HEK293 (cell line): ENCODE measurements at regions not wholly inside any gene's neighbourhood (a gene's known extent, or its start where the extent isn't known, plus 50 kb on each side); places are given as distances from the start of the nearest gene placed in this dataset.
A peak's percentile ranks its signal among the peaks of the same experiment; 100 is the strongest.

Experiments used
- CTCF ChIA-PET: fragments of 350-600 bp; formaldehyde crosslinking; extraction: SDS; loops from one replicate; lab custom pipeline; 2021; ENCODE audit warnings: antibody characterized with exemption; lab: Yijun Ruan, JAX
- POLR2A ChIA-PET: fragments of 300-600 bp; formaldehyde crosslinking; extraction: SDS; loops from one replicate; lab custom pipeline; 2020; ENCODE audit warnings: antibody characterized with exemption, inconsistent platforms; lab: Yijun Ruan, JAX
- H3K27ac ChIP-seq: fragments of 200-500 bp; sonication (Bioruptor generic); 2 replicates; pipeline ENCODE4 v1.5.1; 2014; ENCODE audit warnings: low read depth, low read length, control low read depth, inconsistent platforms; ENCODE audit errors: extremely low read depth
- H3K36me3 ChIP-seq, 2 experiments: fragments of 200-500 bp in 1 of 2; sonication (Bioruptor generic) in 1 of 2; 1 replicate in 1 of 2; 2 replicates in 1 of 2; pipeline ENCODE4 v1.5.1; 2014 to 2017; ENCODE audit warnings: inconsistent platforms in 2 of 2, low read length in 2 of 2; ENCODE audit not compliant: control insufficient read depth in 2 of 2, insufficient read depth in 1 of 2
- H3K4me1 ChIP-seq: fragments of 200-500 bp; sonication (Bioruptor generic); 2 replicates; pipeline ENCODE4 v1.5.1; 2014; ENCODE audit warnings: mild to moderate bottlenecking, low read length, inconsistent platforms; ENCODE audit not compliant: control insufficient read depth, insufficient read depth
- H3K4me3 ChIP-seq: 2 replicates; pipeline ENCODE4 v1.5.1; 2011; ENCODE audit warnings: low read depth, mild to moderate bottlenecking, control low read depth, low read length, moderate library complexity
- H3K9me3 ChIP-seq: fragments of 200-500 bp; sonication (Bioruptor generic); 2 replicates; pipeline ENCODE4 v1.5.1; 2014; ENCODE audit warnings: low read depth, low read length, inconsistent platforms; ENCODE audit not compliant: control insufficient read depth, insufficient read depth
- ELK4 ChIP-seq: IDR thresholded peaks from 2 replicates; pipeline ENCODE4 v1.6.1; 2011; ENCODE audit warnings: mild to moderate bottlenecking, low read depth, low read length, borderline replicate concordance
- KLF1 ChIP-seq: fragments of 450-650 bp; formaldehyde crosslinking; IDR thresholded peaks from 2 replicates; pipeline ENCODE4 v1.5.1; 2016; ENCODE audit warnings: missing biosample characterization, missing genetic modification characterization
- KLF17 ChIP-seq: fragments of 450-650 bp; formaldehyde crosslinking; IDR thresholded peaks from 2 replicates; pipeline ENCODE4 v1.5.1; 2016; ENCODE audit warnings: missing biosample characterization, missing genetic modification characterization
- OVOL3 ChIP-seq: fragments of 450-650 bp; formaldehyde crosslinking; IDR thresholded peaks from 2 replicates; pipeline ENCODE4 v1.5.1; 2016; ENCODE audit warnings: missing biosample characterization, missing genetic modification characterization
- PRDM10 ChIP-seq: fragments of 450-650 bp; formaldehyde crosslinking; IDR thresholded peaks from 2 replicates; pipeline ENCODE4 v1.5.1; 2016; ENCODE audit warnings: missing biosample characterization, missing genetic modification characterization
- SCRT2 ChIP-seq: fragments of 450-650 bp; formaldehyde crosslinking; IDR thresholded peaks from 2 replicates; pipeline ENCODE4 v1.5.1; 2016; ENCODE audit warnings: missing biosample characterization, missing genetic modification characterization
- SP3 ChIP-seq: fragments of 450-650 bp; formaldehyde crosslinking; IDR thresholded peaks from 2 replicates; pipeline ENCODE4 v1.5.1; 2016; ENCODE audit warnings: missing biosample characterization, missing genetic modification characterization
- SP7 ChIP-seq: fragments of 450-650 bp; formaldehyde crosslinking; IDR thresholded peaks from 2 replicates; pipeline ENCODE4 v1.5.1; 2016; ENCODE audit warnings: missing biosample characterization, missing genetic modification characterization
- ZBTB8A ChIP-seq: fragments of 450-650 bp; formaldehyde crosslinking; IDR thresholded peaks from 2 replicates; pipeline ENCODE4 v1.5.1; 2016; ENCODE audit warnings: missing biosample characterization, missing genetic modification characterization
- ZFP41 ChIP-seq: fragments of 450-650 bp; formaldehyde crosslinking; IDR thresholded peaks from 2 replicates; pipeline ENCODE4 v1.5.1; 2016; ENCODE audit warnings: missing biosample characterization, missing genetic modification characterization, borderline replicate concordance
- ZNF132 ChIP-seq: fragments of 450-650 bp; formaldehyde crosslinking; IDR thresholded peaks from 2 replicates; pipeline ENCODE4 v1.5.1; 2017; ENCODE audit warnings: missing biosample characterization, missing genetic modification characterization, borderline replicate concordance
- ZNF157 ChIP-seq: fragments of 450-650 bp; formaldehyde crosslinking; IDR thresholded peaks from 2 replicates; pipeline ENCODE4 v1.5.1; 2016; ENCODE audit warnings: missing biosample characterization, missing genetic modification characterization
- ZNF16 ChIP-seq: fragments of 450-650 bp; formaldehyde crosslinking; IDR thresholded peaks from 2 replicates; pipeline ENCODE4 v1.5.1; 2016; ENCODE audit warnings: low read depth, missing biosample characterization, missing genetic modification characterization
- ZNF202 ChIP-seq: fragments of 450-650 bp; formaldehyde crosslinking; IDR thresholded peaks from 2 replicates; pipeline ENCODE4 v1.5.1; 2016; ENCODE audit warnings: missing biosample characterization, missing genetic modification characterization, borderline replicate concordance
- ZNF26 ChIP-seq: fragments of 450-650 bp; formaldehyde crosslinking; IDR thresholded peaks from 2 replicates; pipeline ENCODE4 v1.5.1; 2016; ENCODE audit warnings: missing biosample characterization, missing genetic modification characterization
- ZNF292 ChIP-seq: fragments of 450-650 bp; formaldehyde crosslinking; IDR thresholded peaks from 2 replicates; pipeline ENCODE4 v1.5.1; 2016; ENCODE audit warnings: low read depth, missing biosample characterization, missing genetic modification characterization, borderline replicate concordance
- ZNF549 ChIP-seq: fragments of 450-650 bp; IDR thresholded peaks from 2 replicates; pipeline ENCODE4 v1.5.1; 2018; ENCODE audit warnings: missing biosample characterization, missing genetic modification characterization, mild to moderate bottlenecking, inconsistent platforms, moderate library complexity
- ZNF560 ChIP-seq: fragments of 450-650 bp; formaldehyde crosslinking; IDR thresholded peaks from 2 replicates; pipeline ENCODE4 v1.5.1; 2017; ENCODE audit warnings: missing biosample characterization, missing genetic modification characterization, borderline replicate concordance
- ZNF654 ChIP-seq: fragments of 450-650 bp; formaldehyde crosslinking; IDR thresholded peaks from 2 replicates; pipeline ENCODE4 v1.5.1; 2016; ENCODE audit warnings: low read depth, missing biosample characterization, missing genetic modification characterization
- ZNF670 ChIP-seq: fragments of 450-650 bp; formaldehyde crosslinking; IDR thresholded peaks from 2 replicates; pipeline ENCODE4 v1.5.1; 2016; ENCODE audit warnings: missing biosample characterization, missing genetic modification characterization, low read depth

- CTCF ChIA-PET = interaction anchor here (1.0 to 1.8 kb wide), 4 partner anchors 8 to 282 kb away, joined by 3 to 6 read pairs (median 4); no protein-coding TSS in a partner anchor
- POLR2A ChIA-PET = no interaction called here
- TF ChIP-seq ZFP41 (tag by site-specific recombination) (no peak), PRDM10 (tag by site-specific recombination) (no peak), ZNF292 (tag by site-specific recombination) (no peak), ZNF157 (tag by site-specific recombination) (no peak), ZNF549 (tag by site-specific recombination) (no peak), ZNF132 (tag by site-specific recombination) (no peak), SP7 (tag by site-specific recombination) (no peak), ZNF16 (no peak), OVOL3 (tag by site-specific recombination) (no peak), ZNF560 (tag by site-specific recombination) (no peak), SP3 (tag by site-specific recombination) (no peak), ZNF654 (tag by site-specific recombination) (no peak), ELK4 (no peak), ZNF202 (tag by site-specific recombination) (no peak), ZBTB8A (tag by site-specific recombination) (no peak), KLF1 (no peak), ZNF26 (tag by site-specific recombination) (no peak), KLF17 (tag by site-specific recombination) (no peak)
Measured at GRCh38 chr5:56552612-56553268, 262.6 kb upstream of the MAP3K1 start.

GRCh38 chr5:56550227-56550626, 265.1 kb upstream of the MAP3K1 start:
- TF ChIP-seq ZNF670 (tag by site-specific recombination) (no peak), SCRT2 (tag by site-specific recombination) (peak; percentile 43; the same call in 1 of the 2 replicates)
- TF ChIP-seq, all 188 proteins: peak for 1
- no peaks in the 10 kb centered on the region for H3K36me3 ChIP-seq
- CTCF ChIA-PET = no interaction called here
- no peaks in the 10 kb centered on the region for H3K9me3 ChIP-seq
- POLR2A ChIA-PET = no interaction called here
- no peak overlapping the region for H3K27ac ChIP-seq
- no peak overlapping the region for H3K4me3 ChIP-seq
- no peaks in the 10 kb centered on the region for H3K4me1 ChIP-seq

More at GRCh38 chr5:56552612-56553268, 262.6 kb upstream of the MAP3K1 start:
- Histone ChIP-seq H3K27ac (no peak overlapping the region), H3K36me3 (no peaks in the 10 kb centered on the region), H3K9me3 (no peaks in the 10 kb centered on the region), H3K4me3 (no peak overlapping the region), H3K4me1 (no peaks in the 10 kb centered on the region)
